Stimulated activated CD8-positive, alpha-beta memory T cell treated with anti-CD3 and anti-CD28 coated beads, Interleukin-7, amount 100 ng/mL, for 1 hour (primary cell): ENCODE measurements at regions not wholly inside any gene's neighbourhood (a gene's known extent, or its start where the extent isn't known, plus 50 kb on each side); places are given as distances from the start of the nearest gene placed in this dataset.
"Not testable (repeated sequence)": the region's sequence is repeated elsewhere in the genome, so short reads cannot be mapped to it uniquely, and the experiment has no call there.

Experiments
- DNase-seq, 2 donors: peaks; one replicate each; pipeline ENCODE4 v3.0.0-alpha.2; 2020; ENCODE audit warnings: low read depth in 2 of 2

DNA sequence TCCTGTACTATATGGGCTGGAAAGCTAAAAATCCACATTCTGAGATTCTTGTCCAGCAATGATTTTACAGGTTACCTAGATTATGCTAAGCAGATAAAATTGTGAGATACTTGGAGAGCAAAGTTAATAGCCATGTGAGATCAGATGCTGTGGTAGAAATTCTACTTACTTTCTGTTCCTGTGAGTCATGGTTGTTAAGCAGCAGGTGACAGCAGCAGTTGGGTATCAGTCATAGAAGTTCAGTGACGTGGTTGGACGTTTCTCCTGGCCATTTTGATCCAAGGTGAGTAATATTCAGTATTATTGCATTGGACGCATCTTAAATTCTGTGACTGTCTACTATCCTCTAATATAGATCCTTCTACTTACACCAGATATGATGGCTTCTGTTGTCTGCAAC is 524.5 kb downstream of the TMEM38B start:
- DNase-seq, result no peak

DNA sequence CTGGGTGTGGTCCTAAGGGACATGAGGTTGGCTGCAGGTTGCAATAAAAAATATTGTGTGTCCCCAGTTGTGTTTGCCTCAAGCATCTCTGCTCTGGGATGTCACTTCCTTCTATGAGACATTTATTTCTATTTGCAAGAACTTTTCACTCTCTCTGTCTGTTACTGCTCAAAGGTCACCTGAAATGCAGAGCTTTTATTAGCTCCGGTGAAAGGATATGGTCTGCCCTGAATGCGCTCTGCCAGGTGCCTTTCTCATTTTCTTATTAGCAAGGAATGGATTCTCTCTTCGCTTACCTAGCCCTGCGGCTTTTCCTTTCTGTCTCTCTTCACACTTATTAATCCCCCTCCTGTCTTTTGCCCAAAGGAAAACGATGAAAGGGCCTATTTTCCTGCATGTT is 526.1 kb downstream of the TMEM38B start:
- no peak for DNase-seq

GRCh38 chr9:106228861-106229260 is 534.5 kb downstream of the TMEM38B start:
- no peak for DNase-seq

- DNase-seq, result no peak
Measured at GRCh38 chr9:106233116-106233515, 538.8 kb downstream of the TMEM38B start.

DNA sequence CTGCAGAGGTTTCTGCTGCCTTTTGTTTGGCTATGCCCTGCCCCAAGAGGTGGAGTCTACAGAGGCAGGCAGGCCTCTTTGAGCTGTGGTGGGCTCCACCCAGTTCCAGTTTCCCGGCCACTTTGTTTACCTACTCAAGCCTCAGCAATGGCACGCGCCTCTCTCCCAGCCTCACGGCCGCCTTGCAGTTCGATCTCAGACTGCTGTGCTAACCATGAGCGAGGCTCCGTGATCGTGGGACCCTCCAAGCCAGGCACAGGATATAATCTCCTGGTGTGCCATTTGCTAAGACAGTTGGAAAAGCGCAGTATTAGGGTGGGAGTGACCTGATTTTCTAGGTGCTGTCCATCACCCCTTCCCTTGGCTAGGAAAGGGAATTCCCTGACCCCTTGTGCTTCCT is 566.6 kb downstream of the TMEM38B start:
- DNase-seq, result not testable (repeated sequence)

- DNase-seq, result no peak
Measured at GRCh38 chr9:106277966-106278365, 583.6 kb downstream of the TMEM38B start.

- no peak for DNase-seq
Measured at GRCh38 chr9:106283769-106284168, 579.2 kb upstream of the ZNF462 start.

DNA sequence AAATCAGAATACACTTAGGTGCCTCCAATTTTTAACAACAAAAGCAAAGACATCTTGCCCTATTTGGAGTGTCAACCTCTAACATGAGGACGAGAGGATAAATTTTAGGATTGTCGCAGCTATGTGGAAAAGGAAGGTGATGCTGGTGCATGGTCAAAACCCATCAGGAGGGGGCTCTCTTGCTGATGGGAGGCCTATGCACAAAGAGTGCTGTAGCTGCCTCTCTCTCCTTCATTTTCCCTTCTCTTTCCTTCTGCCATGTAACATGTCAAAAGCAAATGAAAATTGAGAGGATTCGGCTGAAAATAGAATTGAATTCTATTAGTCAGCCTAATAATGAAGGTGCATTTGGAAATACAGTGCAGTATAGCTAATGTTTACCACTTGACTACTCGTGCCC is 578.7 kb upstream of the ZNF462 start:
- DNase-seq, result no peak

DNA sequence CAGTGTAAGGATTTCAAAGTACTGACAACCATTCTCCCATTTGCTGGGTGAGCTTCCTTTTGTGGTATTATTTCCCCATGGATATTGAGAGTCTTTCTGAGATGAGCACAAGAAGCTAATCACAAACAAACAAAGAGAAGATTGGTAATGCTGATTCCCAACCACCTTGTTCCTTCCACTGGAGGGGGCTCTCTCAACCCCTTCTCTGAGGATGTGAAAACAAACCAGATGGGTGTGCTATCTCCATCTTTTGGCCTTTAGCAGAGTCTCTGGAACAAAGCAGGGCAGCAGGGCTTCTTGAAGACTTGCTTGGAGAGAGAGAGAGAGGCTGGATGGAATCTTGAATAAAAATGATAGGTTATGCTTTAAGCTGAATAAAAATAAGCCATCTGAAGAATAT is 576.7 kb upstream of the ZNF462 start:
- no peak for DNase-seq

DNA sequence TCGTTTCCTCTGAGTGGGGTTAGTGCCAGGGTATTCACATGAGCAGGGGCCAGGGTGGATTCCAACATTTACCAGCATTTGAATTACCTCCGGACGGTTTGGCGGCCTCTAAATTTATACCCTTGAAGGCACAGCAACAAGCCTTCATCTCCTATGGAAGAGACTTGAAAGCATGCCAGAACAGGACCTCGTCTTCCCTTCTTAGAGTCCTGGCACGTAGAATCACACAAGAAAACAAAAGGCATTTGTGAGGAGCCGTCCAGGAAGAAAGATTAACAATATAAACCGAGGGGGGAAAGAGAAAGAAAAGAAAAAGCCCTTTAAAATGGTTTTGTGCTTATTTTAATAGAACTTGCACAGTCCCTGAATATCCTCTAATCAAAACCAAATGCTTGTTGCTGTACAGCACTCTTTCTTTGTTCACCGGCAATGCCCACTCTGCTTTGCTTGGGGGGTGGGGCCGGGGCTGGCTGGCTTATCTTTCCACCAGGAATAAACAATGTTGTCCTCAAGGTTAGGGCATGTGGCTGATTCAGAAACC is 575.8 kb upstream of the ZNF462 start:
- DNase-seq, result no peak

DNA sequence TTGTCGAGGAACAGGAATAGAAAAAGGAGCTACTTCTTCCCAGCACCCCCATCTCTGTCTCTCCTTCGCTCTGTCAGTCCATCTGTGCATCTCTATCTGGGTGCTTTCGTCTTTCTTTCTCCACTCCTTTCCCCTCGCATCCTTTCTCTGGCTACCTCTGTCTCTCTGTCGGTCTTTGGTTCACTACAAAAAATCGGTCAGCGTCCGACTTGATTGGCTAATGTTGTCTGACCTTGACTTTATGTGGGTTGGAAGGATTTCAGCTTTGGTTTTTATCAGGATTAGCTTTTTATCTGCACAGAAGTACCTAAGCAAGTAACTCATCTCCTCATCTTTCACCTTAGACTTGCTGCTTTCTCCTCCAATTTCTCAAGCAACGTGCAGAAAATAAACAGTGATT is 575.2 kb upstream of the ZNF462 start:
- no peak for DNase-seq

DNA sequence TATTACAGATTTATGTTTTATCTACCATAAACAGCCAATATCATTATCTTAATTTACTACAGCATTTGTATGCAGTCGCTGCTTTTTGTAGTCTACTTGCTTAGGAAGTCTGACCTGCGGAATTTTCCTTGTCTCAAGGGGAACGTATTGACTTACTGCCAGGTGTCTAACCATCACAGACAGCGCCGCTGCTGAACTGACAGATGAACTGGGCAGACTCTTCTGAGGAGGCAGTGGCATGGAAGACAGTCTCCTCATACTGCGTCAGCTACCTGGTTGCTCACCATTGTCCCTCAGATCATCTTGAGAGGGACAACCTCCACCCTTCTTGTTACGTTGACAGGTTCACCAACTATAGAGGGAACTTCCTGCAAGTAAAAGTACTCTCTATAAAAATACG is 574.3 kb upstream of the ZNF462 start:
- DNase-seq, result no peak

DNA sequence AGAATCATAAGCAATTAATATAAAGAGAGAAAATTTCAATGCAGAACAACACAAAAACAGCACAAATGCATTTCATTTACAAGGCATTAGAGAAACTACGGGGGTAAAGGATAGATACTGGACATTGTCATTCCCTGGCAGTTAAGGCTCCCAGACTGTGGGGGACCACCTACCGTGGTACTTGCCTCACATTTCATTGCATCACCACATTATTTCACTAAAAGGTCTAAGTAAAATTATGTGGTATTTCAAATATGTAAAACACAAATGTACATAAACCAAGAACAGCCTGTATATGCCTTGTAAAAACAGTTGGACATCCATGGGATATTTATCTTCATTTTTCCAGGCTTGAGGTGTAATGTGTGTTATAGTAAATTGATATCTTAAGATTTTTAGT is 571.2 kb upstream of the ZNF462 start:
- no peak for DNase-seq

DNA sequence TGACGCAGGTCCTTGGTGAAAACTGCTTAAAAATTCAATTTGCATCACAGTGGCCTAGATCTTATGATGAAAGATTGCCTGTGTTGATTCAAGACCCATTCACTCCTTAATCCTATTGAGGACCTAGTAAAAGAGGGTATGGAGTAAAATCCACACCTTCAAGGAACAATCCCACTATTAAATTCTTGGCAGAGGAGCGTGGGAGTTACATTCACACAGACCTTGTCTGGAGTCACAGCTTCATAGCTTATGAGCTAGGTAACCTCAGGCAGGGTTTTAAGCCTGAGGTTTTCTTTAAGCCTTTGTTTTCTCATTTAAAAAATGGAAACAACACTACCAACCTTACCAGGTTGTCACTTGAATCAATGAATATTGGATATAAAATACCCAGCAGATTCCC is 566.5 kb upstream of the ZNF462 start:
- DNase-seq, result no peak

DNA sequence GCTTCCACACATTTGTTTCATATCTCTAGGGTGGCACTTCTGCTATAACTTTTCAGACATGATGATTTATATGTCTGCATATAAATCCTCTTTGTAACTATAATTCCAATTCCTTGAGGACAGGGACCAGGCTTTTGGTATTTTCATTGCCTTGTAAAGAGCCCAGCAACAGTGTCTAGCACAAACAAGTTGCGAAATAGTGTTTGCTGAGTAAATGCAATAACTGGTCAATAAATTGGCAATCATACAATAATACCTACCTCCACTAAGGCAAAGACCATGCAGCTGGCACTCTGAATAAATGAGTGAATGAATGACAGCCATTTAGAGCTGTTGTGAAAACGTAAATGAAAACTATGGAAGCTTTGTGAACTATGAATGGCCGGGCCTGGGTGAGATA is 564.0 kb upstream of the ZNF462 start:
- no peak for DNase-seq

DNA sequence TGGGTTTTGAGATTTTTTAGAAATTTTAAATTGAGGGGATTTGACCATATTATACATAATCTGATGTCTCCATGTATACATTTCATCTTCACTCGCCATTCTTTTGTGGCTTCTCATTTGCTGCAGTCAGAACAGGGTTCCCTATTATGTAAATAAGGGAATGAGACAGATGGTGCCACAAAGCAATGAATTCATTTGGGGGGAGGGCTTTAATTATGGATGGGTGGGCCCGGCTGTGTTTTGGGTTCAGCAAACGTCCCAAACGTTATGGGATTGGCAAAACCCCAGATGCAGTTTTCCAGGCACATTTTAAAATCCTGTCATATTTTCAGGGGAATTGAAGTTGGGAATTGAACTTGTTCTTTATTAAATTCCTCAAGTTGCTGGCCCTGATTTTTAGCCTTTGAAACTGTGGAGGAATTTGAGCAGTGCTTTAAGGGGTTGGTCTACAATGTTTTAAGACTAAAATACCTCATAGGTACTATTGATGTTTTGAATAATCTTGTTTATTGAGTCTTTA is 558.5 kb upstream of the ZNF462 start:
- DNase-seq, result no peak

DNA sequence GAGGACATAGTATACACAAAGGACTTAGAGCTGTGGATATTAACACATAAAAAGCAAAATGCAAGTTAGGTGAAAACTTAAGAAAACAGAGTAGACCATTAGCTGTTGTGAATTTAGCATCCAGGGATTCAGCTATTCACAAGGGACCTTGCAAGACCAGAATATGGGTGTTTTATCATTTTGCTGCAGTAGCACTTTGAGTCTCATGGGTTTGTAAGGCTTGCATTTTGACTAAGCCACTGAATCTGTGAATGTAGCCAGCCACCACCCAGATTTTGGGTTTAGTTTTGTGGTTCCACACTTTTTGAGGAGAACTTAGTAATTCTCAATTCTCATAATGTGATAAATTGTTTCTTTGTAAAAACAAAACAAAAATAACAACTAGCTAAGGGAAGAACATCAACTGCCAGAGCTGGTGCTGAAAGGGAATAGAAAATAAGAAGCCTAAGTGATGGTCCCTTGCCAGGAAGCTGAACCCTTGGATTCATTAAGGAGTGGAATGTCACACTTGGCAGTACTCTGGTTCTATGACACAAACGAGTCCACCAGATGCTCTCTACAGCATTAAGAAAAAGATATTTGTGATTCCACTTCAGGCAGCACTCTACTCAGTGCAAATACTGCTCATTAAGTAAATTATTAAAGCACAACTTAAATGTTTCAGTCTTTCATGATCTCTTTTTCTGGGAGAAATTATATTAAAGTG is 557.4 kb upstream of the ZNF462 start:
- DNase-seq, result no peak

- DNase-seq, result no peak
Measured at GRCh38 chr9:106307670-106308069, 555.3 kb upstream of the ZNF462 start.

GRCh38 chr9:106309925-106310324 is 553.0 kb upstream of the ZNF462 start:
- no peak for DNase-seq

GRCh38 chr9:106310782-106311181 is 552.2 kb upstream of the ZNF462 start:
- no peak for DNase-seq

- DNase-seq, result no peak
Measured at GRCh38 chr9:106312906-106313305, 550.1 kb upstream of the ZNF462 start.

GRCh38 chr9:106314476-106314875 is 548.5 kb upstream of the ZNF462 start:
- no peak for DNase-seq

GRCh38 chr9:106321394-106322180 is 541.4 kb upstream of the ZNF462 start:
- DNase-seq, result no peak
